Epithelial cell of prostate (primary cell): ENCODE measurements at regions not wholly inside any gene's neighbourhood (a gene's known extent, or its start where the extent isn't known, plus 50 kb on each side); places are given as distances from the start of the nearest gene placed in this dataset.
"Not testable (repeated sequence)": the region's sequence is repeated elsewhere in the genome, so short reads cannot be mapped to it uniquely, and the experiment has no call there.

ENCODE experiments used
- DNase-seq: peaks from one replicate; pipeline ENCODE4 v3.0.0-alpha.2; 2011; ENCODE audit warnings: low read depth, low spot score
- H3K27ac ChIP-seq: fragments of 450-650 bp; 2 replicates; pipeline ENCODE4 v1.5.1; 2017; ENCODE audit warnings: mild to moderate bottlenecking

DNA sequence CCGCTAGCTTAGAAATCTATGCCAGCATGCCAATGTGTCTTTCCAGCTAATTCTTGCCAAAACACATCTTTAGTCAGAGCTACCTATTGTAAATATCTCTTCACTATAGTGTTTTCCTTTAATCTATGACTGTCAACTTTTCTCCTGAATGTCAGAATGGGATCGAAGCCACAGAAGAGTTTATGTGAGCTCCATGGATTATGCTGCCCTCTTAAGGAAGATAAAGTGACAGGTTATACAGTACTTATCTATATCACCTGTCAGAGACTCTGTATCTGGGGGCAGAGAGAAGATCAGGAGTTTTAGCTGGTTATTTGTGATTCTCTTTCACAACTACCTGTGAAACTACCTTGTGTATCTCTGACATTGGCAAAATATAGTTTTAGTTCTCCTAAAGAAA, 204.3 kb upstream of the SEL1L start:
- DNase-seq = no peak
- no peak overlapping the region for H3K27ac ChIP-seq

DNA sequence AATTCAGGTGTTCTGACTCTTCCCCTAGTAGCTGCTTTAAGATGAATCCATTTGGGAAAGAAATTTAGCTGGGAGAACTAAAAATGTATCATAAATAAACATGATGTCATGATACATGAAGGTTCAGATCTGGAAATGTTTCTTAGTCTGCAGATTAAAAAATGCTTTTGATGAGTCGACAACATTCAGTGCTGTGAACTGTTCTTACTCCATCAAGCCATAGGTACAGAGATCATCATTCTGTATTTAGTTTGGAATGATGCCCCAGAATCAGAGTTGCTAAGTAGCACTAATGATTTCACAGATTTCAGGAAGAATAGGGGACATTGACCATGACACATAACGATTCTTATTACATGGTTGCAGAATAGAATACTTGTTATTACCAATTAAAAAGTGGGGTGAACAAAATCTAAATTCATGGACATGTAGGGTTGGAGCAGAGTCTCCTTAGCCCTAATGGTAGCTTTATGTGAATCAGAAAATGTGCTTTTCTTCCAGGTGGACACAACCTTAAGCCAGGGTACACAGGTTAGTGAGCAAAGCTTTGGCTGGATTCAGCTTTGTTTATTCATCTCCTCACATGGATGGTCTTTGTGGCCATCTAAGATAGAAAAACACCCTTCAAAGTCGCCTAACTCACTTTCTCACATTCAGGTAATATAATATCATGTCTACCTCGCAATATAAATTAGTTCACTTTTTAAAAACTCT, 205.4 kb upstream of the SEL1L start:
- no peak overlapping the region for H3K27ac ChIP-seq
- no peak for DNase-seq

DNA sequence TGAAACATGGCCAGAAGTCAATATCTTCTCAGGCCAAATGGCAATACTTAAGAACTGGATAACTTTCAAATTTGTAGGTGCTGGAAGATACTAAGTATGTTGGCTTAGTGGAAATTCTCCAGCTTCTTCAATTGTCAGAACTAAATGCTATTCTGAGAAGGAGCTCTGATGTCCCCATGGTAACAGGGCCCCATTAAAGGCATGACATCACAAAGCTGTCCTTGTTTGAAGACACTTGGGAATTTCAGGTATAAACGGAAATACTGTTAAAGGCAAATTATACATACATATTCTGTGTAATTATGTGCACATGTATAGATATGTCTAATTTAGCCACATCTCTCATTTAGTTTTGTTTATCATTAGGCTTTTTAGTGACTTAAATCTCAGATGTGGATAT, 210.0 kb upstream of the SEL1L start:
- no peak for DNase-seq
- no peak overlapping the region for H3K27ac ChIP-seq

- no peak for DNase-seq
- H3K27ac ChIP-seq = no peak overlapping the region
These were observed 217.5 kb upstream of the SEL1L start for GRCh38 chr14:81751198-81751597.

GRCh38 chr14:81759541-81759940, 225.9 kb upstream of the SEL1L start:
- H3K27ac ChIP-seq = no peak overlapping the region
- DNase-seq = no peak

GRCh38 chr14:81765651-81766275, 232.1 kb upstream of the SEL1L start:
- H3K27ac ChIP-seq = no peak overlapping the region
- no peak for DNase-seq

- no peak overlapping the region for H3K27ac ChIP-seq
- DNase-seq = no peak
These were observed 232.8 kb upstream of the SEL1L start for GRCh38 chr14:81766321-81766915.

GRCh38 chr14:81767266-81767995, 233.8 kb upstream of the SEL1L start:
- no peak for DNase-seq
- H3K27ac ChIP-seq = no peak overlapping the region

DNA sequence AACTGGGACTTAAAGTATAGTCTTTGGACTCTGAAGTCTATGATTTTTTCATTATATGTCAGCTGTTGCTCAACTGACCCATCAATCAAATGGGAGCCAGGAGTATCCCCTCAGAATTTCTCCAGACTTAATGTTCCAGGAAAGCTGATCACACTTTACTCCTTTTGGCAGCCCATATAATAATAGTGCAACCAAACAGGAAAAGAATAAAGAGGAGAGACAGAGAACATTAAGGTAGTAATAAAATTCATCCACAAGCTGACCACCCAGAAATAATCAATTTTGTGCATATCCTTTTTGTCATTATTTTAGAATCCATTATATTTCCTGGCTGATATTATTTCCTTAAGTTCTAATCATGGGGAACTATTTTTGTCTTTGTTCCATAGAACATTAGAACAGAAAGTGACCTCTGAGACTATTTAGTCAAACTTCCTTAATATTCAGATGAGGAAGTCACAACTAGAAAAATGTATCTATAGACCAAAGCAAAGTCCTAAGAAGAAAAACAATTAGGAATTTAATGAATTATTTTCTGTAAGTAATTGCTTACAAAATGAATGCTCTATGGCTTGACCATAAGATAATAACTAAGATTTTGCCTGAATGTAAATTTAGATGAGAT, 238.1 kb upstream of the SEL1L start:
- no peak for DNase-seq
- H3K27ac ChIP-seq = no peak overlapping the region

DNA sequence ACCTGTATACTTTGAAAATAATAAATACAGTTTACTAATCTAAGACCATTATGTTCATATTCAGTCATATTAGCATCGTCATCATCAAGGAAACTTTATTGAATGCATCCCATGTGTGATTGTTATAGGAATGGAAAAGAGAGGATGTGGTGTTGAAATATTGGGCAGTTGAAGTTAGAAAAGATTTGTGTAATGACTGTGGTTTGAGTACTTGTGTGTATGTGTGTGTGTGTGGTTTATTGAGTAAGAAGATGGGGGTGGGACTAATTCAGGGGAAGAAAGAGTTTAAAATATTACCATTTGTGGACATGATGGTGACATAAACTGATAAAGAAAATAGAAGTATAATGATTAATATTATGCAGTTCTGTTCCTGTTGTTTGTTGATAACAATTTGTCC, 238.7 kb upstream of the SEL1L start:
- H3K27ac ChIP-seq = no peak overlapping the region
- DNase-seq = no peak

DNA sequence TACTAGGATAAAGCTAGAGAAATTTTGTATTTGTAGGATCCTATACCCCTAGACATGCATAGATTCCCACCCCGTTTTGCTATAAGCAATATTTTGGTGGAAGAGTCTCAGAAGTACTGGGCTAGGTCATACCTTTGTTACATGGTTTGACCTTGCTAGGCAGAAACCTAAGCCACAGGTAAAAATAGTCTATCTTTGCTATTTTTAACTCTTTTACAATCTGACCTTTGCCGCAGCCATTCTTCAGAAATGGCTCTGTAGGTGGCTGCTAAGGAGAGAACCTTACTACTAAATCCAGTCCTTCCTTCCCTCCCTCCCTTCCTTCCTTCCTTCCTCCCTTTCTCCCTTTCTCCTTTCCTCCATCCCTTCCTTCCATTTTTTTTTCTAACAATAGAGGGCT, 242.9 kb upstream of the SEL1L start:
- H3K27ac ChIP-seq = no peak overlapping the region
- DNase-seq = no peak

DNA sequence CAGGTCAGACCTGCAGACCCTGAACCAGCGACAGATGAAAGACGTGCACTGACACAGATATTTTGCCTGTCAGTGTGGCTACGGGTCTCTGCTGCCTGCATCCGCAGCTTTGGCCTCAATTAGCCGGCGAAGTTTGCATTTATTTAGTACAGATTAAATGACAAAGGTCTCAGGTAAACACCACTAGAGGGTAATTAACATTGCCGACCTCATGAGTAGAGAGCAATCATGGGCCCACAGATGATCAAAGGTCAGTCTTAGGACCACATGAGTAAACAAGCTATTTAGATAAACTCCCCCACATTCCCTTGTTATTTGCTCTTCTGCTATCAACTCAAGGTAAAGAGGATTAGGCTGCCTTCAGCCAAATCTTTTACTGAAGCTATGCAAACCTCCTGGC, 248.1 kb upstream of the SEL1L start:
- DNase-seq, H3K27ac ChIP-seq: not testable (repeated sequence)

- H3K27ac ChIP-seq = no peak overlapping the region
- no peak for DNase-seq
These were observed 250.4 kb upstream of the SEL1L start for GRCh38 chr14:81784084-81784483.

DNA sequence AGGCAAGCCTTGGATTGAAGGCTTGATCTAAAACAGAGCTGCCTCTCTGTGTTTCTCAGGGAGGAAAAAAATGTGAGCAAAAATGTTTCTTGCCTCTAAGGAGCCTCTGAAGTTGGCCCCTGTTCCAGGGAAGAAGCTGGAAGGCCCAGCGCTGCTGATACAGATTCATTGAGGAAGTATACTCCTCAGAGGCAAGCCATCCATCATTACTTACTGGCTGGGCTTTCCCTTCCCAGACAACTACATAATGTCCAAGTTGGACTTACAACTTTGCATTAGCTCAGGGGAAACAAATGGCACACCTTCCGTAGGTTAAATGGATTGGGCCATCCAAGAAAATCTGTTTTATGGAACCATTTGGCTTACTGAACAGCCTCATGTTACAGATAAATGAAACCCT, 263.7 kb upstream of the SEL1L start:
- no peak overlapping the region for H3K27ac ChIP-seq
- no peak for DNase-seq

GRCh38 chr14:81801921-81802320, 268.3 kb upstream of the SEL1L start:
- no peak for DNase-seq
- no peak overlapping the region for H3K27ac ChIP-seq

- no peak overlapping the region for H3K27ac ChIP-seq
- no peak for DNase-seq
These were observed 268.7 kb upstream of the SEL1L start for GRCh38 chr14:81802341-81802740.

GRCh38 chr14:81805785-81806184, 272.1 kb upstream of the SEL1L start:
- DNase-seq = no peak
- H3K27ac ChIP-seq = no peak overlapping the region

DNA sequence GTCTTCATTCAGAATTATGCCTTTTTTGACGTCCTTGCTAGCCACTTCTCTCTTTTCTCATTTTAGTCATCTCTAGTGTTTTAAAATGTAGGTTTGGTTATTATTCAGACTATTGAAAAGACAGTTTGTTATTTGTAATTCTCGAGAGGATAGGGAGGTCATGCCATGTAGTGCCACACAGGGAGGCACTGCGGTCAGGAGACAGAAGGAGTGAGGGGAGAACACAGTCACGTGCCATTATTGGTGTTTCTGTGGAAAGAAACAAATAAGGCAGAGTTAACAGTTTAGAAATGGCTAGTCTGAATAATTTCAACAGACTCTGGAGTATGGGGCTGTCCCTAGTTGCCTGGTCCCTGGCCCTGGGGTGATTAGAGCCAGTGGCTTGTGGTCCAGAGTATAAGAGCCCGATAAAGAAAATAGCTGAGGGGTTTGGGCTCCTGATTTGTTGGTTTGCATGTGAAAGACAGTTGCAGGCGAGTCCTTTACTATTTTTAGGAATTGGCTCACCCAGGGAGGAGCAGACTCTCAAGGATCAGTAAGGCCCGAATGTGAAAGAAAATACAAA, 278.1 kb upstream of the SEL1L start:
- DNase-seq = no peak
- H3K27ac ChIP-seq = no peak overlapping the region

DNA sequence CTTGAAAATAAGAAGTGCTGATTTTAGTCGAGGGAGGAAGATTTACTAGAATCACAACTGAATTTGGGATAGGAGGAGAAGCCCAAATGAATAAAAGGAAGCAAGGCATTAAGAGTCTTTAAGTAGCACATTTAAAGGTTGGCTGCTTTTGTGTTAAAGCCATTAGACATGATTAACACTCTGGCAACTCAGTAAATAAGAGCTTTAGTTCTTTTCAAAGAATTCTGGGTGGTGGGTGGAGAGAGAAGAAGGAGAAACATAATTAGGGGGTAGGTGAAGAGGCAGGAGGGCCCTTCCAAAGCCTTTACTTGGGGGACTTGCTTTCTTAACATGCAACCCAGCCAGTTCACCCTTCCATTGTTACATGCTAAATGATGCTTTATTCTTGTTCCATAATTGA, 284.6 kb upstream of the SEL1L start:
- no peak for DNase-seq
- H3K27ac ChIP-seq = no peak overlapping the region

DNA sequence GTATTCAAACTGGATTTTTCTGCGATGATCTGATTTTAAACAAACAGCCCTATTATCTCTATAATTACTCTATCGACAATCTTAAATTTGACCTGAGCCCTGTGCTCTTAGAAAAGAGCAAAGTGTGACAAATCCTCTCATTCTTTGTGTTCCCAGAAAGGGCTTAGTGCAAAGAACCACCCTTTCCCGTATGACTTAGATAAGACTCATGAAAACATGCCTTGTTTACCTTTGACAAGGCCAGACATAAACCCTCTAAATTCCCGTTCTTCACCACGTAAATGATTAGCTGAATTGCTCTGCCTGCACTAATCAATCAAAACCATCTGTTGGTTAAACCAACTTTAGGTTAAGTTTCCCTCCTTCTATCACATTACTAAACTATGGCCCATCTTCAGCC, 285.7 kb upstream of the SEL1L start:
- no peak overlapping the region for H3K27ac ChIP-seq
- no peak for DNase-seq
